ENCODE measurements at regions not wholly inside any gene's neighbourhood (a gene's known extent, or its start where the extent isn't known, plus 50 kb on each side); places are given as distances from the start of the nearest gene placed in this dataset.
"Not testable (repeated sequence)": the region's sequence is repeated elsewhere in the genome, so short reads cannot be mapped to it uniquely, and the experiment has no call there.

GRCh38 chr10:64201936-64202335 lies 680.7 kb downstream of the REEP3 start:
- Mint-ChIP-seq H3K36me3 (ENCODE audit: insufficient read depth, unreplicated experiment) (no peaks in the 10 kb centered on the region), H3K27ac (ENCODE audit: unreplicated experiment) (no peak overlapping the region), H3K4me3 (ENCODE audit: low read depth, unreplicated experiment) (no peak overlapping the region), H3K9me3 (ENCODE audit: low read depth, unreplicated experiment) (peaks cover 8% of the 10 kb centered on the region), H3K27me3 (ENCODE audit: unreplicated experiment) (no peaks in the 10 kb centered on the region), H3K4me1 (ENCODE audit: low read depth, unreplicated experiment) (peaks cover 8% of the 10 kb centered on the region)
- BruUV-seq (replicated peaks) = no TSS peak
- TF ChIP-seq, protein P1, sequence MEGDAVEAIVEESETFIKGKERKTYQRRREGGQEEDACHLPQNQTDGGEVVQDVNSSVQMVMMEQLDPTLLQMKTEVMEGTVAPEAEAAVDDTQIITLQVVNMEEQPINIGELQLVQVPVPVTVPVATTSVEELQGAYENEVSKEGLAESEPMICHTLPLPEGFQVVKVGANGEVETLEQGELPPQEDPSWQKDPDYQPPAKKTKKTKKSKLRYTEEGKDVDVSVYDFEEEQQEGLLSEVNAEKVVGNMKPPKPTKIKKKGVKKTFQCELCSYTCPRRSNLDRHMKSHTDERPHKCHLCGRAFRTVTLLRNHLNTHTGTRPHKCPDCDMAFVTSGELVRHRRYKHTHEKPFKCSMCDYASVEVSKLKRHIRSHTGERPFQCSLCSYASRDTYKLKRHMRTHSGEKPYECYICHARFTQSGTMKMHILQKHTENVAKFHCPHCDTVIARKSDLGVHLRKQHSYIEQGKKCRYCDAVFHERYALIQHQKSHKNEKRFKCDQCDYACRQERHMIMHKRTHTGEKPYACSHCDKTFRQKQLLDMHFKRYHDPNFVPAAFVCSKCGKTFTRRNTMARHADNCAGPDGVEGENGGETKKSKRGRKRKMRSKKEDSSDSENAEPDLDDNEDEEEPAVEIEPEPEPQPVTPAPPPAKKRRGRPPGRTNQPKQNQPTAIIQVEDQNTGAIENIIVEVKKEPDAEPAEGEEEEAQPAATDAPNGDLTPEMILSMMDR (IDR thresholded peaks at IDR 0.05; ENCODE audit: unreplicated experiment) = no peak
- intact Hi-C loops (cut with micrococcal nuclease; ENCODE audit: unreplicated experiment) = no loop called here
- DNase-seq = no peak
- CTCF ChIA-PET = no interaction called here

DNA sequence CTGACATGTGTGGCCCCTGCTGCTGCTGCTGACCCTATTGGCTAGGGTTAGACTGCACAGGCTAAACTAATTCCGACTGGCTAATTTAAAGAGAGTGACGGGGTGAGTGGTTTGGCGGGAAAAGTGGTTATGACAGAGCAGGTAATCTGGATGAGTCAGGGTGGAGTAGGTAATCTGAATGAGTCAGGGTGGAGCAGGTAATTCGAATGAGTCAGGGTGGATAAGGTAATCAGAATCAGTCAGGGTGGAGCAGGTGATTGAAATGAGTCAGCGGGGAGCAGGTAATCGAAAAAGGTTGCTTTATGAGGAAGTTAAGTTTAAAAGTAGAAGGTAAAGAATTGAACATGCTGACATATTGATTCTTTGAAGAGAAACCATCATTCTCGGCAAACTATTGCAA lies 683.3 kb downstream of the REEP3 start:
- H3K4me1 Mint-ChIP-seq (ENCODE audit: low read depth, unreplicated experiment); BruUV-seq (replicated peaks); H3K4me3 Mint-ChIP-seq (ENCODE audit: low read depth, unreplicated experiment); CTCF ChIA-PET; H3K27me3 Mint-ChIP-seq (ENCODE audit: unreplicated experiment); H3K27ac Mint-ChIP-seq (ENCODE audit: unreplicated experiment); intact Hi-C loops (cut with micrococcal nuclease; ENCODE audit: unreplicated experiment); H3K36me3 Mint-ChIP-seq (ENCODE audit: insufficient read depth, unreplicated experiment): not testable (repeated sequence)
- DNase-seq = peak; percentile 4
- H3K9me3 Mint-ChIP-seq (ENCODE audit: low read depth, unreplicated experiment) = peaks cover 11% of the 10 kb centered on the region

DNA sequence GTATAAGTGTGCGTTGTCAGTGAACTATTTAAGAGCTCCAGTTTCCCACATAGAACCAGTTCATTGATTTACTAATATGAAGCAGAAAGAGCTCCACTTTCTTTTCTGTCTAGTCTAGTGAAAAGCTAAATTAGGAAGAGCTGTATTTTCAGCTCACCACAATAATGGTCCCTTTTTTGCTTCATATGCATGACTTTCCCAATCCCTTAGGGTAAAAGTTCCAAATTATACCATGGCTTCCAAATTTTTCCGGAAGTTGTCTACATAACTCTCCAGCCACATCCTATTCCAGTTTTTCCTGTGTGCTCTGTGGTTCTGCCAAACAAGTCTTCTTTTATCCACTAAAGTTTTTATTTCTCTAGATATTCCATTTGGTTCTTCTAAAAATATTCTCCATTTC lies 685.2 kb downstream of the REEP3 start:
- Mint-ChIP-seq H3K4me3 (ENCODE audit: low read depth, unreplicated experiment) (no peak overlapping the region), H3K27ac (ENCODE audit: unreplicated experiment) (no peak overlapping the region), H3K4me1 (ENCODE audit: low read depth, unreplicated experiment) (peaks cover 8% of the 10 kb centered on the region), H3K36me3 (ENCODE audit: insufficient read depth, unreplicated experiment) (no peaks in the 10 kb centered on the region), H3K27me3 (ENCODE audit: unreplicated experiment) (no peaks in the 10 kb centered on the region), H3K9me3 (ENCODE audit: low read depth, unreplicated experiment) (peaks cover 11% of the 10 kb centered on the region)
- TF ChIP-seq, protein P1 (IDR thresholded peaks at IDR 0.05; ENCODE audit: unreplicated experiment) = no peak
- BruUV-seq (replicated peaks) = no TSS peak
- DNase-seq = no peak
- intact Hi-C loops (cut with micrococcal nuclease; ENCODE audit: unreplicated experiment) = no loop called here
- CTCF ChIA-PET = no interaction called here

- H3K9me3 Mint-ChIP-seq (ENCODE audit: low read depth, unreplicated experiment) = peaks cover 8% of the 10 kb centered on the region
- intact Hi-C loops (cut with micrococcal nuclease; ENCODE audit: unreplicated experiment) = no loop called here
- H3K27ac Mint-ChIP-seq (ENCODE audit: unreplicated experiment) = no peak overlapping the region
- CTCF ChIA-PET = no interaction called here
- TF ChIP-seq, protein P1 (IDR thresholded peaks at IDR 0.05; ENCODE audit: unreplicated experiment) = no peak
- peaks cover 3% of the 10 kb centered on the region for H3K4me1 Mint-ChIP-seq (ENCODE audit: low read depth, unreplicated experiment)
- no peaks in the 10 kb centered on the region for H3K36me3 Mint-ChIP-seq (ENCODE audit: insufficient read depth, unreplicated experiment)
- H3K4me3 Mint-ChIP-seq (ENCODE audit: low read depth, unreplicated experiment) = no peak overlapping the region
- DNase-seq = no peak
- BruUV-seq (replicated peaks) = no TSS peak
- H3K27me3 Mint-ChIP-seq (ENCODE audit: unreplicated experiment) = no peaks in the 10 kb centered on the region
Measured at GRCh38 chr10:64209561-64209960, 688.4 kb downstream of the REEP3 start.

- CTCF ChIA-PET = no interaction called here
- Mint-ChIP-seq H3K27ac (ENCODE audit: unreplicated experiment) (no peak overlapping the region), H3K9me3 (ENCODE audit: low read depth, unreplicated experiment) (peaks cover 7% of the 10 kb centered on the region), H3K27me3 (ENCODE audit: unreplicated experiment) (no peaks in the 10 kb centered on the region), H3K4me3 (ENCODE audit: low read depth, unreplicated experiment) (no peak overlapping the region), H3K36me3 (ENCODE audit: insufficient read depth, unreplicated experiment) (no peaks in the 10 kb centered on the region), H3K4me1 (ENCODE audit: low read depth, unreplicated experiment) (no peaks in the 10 kb centered on the region)
- no peak for DNase-seq
- TF ChIP-seq, protein P1 (IDR thresholded peaks at IDR 0.05; ENCODE audit: unreplicated experiment) = no peak
- BruUV-seq (replicated peaks) = no TSS peak
- intact Hi-C loops (cut with micrococcal nuclease; ENCODE audit: unreplicated experiment) = no loop called here
Measured at GRCh38 chr10:64210211-64210610, 689.0 kb downstream of the REEP3 start.
